H1 (cell line): ENCODE measurements at regions not wholly inside any gene's neighbourhood (a gene's known extent, or its start where the extent isn't known, plus 50 kb on each side); places are given as distances from the start of the nearest gene placed in this dataset.

Source experiments
- CTCF ChIA-PET: fragments of 300-600 bp; sonication (Branson Sonifier 250); formaldehyde crosslinking; loops from one replicate; lab custom pipeline; 2021; ENCODE audit not compliant: partially characterized antibody; lab: Charles Lee
- POLR2A ChIA-PET: fragments of 300-600 bp; sonication (Branson Sonifier 250); formaldehyde crosslinking; loops from one replicate; lab custom pipeline; 2021; ENCODE audit warnings: inconsistent platforms; ENCODE audit not compliant: partially characterized antibody; lab: Charles Lee
- DNase-seq, 2 experiments: peaks; one replicate each; pipeline versions ENCODE4 v3.0.0 to v3.0.0-alpha.2; 2010 to 2022; ENCODE audit warnings: low spot score in 2 of 2, low read depth in 1 of 2, mixed read lengths in 1 of 2
- FAIRE-seq: peaks from 2 replicates; lab custom pipeline; 2011; peaks lifted over from hg19 to GRCh38; lab: Jason Lieb, UNC
- H2AFZ ChIP-seq: 2 replicates; pipeline ENCODE4 v1.8.1; 2012; ENCODE audit warnings: low read length, inconsistent platforms
- H2AK5ac ChIP-seq: 2 replicates; pipeline ENCODE4 v1.6.1; 2013; ENCODE audit warnings: low read depth, low read length
- H2BK120ac ChIP-seq: replicated peaks from 2 replicates; pipeline ENCODE3; 2013; ENCODE audit warnings: low read depth, low read length, inconsistent platforms
- H2BK12ac ChIP-seq: 2 replicates; pipeline ENCODE4 v1.6.1; 2013; ENCODE audit warnings: low read depth, low read length
- H2BK15ac ChIP-seq: 2 replicates; pipeline ENCODE4 v1.6.1; 2013; ENCODE audit warnings: low read length
- H2BK20ac ChIP-seq: 2 replicates; pipeline ENCODE4 v1.6.1; 2013; ENCODE audit warnings: low read length
- H2BK5ac ChIP-seq: 2 replicates; pipeline ENCODE4 v1.6.1; 2013; ENCODE audit warnings: low read depth, low read length
- H3K14ac ChIP-seq: 2 replicates; pipeline ENCODE4 v1.6.1; 2013; ENCODE audit warnings: inconsistent platforms; ENCODE audit not compliant: insufficient read length
- H3K18ac ChIP-seq: 2 replicates; pipeline ENCODE4 v1.6.1; 2013; ENCODE audit warnings: low read length; ENCODE audit errors: extremely low read depth
- H3K23ac ChIP-seq: 2 replicates; pipeline ENCODE4 v1.6.1; 2013; ENCODE audit warnings: inconsistent platforms; ENCODE audit not compliant: insufficient read length
- H3K23me2 ChIP-seq: 2 replicates; pipeline ENCODE4 v1.6.1; 2013; ENCODE audit warnings: low read depth, low read length
- H3K27ac ChIP-seq: 2 replicates; pipeline ENCODE4 v1.6.1; 2011; ENCODE audit warnings: low read depth, low read length, inconsistent platforms
- H3K27me3 ChIP-seq, 4 experiments: replicated peaks in 1 of 4; 1 replicate in 1 of 4; 2 replicates in 3 of 4; pipeline versions ENCODE4 v1.6.1 to v1.8.1; 2011 to 2013; ENCODE audit warnings: low read length in 3 of 4, mild to moderate bottlenecking in 3 of 4, inconsistent platforms in 2 of 4, mixed read lengths in 2 of 4, moderate library complexity in 1 of 4; ENCODE audit not compliant: control insufficient read depth in 3 of 4, insufficient read depth in 3 of 4; ENCODE audit errors: extremely low read depth in 1 of 4
- H3K36me3 ChIP-seq, 4 experiments: 2 replicates each; pipeline versions ENCODE4 v1.6.1 to v1.8.1; 2011 to 2013; ENCODE audit warnings: mild to moderate bottlenecking in 4 of 4, low read length in 3 of 4, moderate library complexity in 2 of 4, control low read depth in 1 of 4, inconsistent platforms in 1 of 4; ENCODE audit not compliant: insufficient read depth in 4 of 4, control insufficient read depth in 2 of 4
- H3K4ac ChIP-seq: replicated peaks from 2 replicates; pipeline ENCODE3; 2013; ENCODE audit warnings: low read length, low read depth, mixed read lengths, inconsistent platforms; ENCODE audit not compliant: insufficient read length
- H3K4me1 ChIP-seq, 4 experiments: replicated peaks in 1 of 4; 1 replicate in 1 of 4; 2 replicates in 3 of 4; pipeline versions ENCODE4 v1.6.1 to v1.8.1; 2011 to 2013; ENCODE audit warnings: low read length in 3 of 4, inconsistent platforms in 2 of 4, mixed read lengths in 1 of 4; ENCODE audit not compliant: insufficient read depth in 4 of 4, control insufficient read depth in 3 of 4
- H3K4me2 ChIP-seq, 2 experiments: 2 replicates each; pipeline versions ENCODE4 v1.6.1 to v1.8.1; 2011 to 2013; ENCODE audit warnings: low read depth in 2 of 2, low read length in 2 of 2, control low read depth in 1 of 2, inconsistent platforms in 1 of 2, mild to moderate bottlenecking in 1 of 2; ENCODE audit not compliant: insufficient read depth in 1 of 2
- H3K4me3 ChIP-seq, 4 experiments: fragments of 200-600, 300-600 bp in 1 of 4; sonication (generic), shearing (Covaris generic), sonication (Bioruptor Twin) in 1 of 4; 2 replicates each; pipeline versions ENCODE4 v1.5.1 to v1.8.1; 2011 to 2016; ENCODE audit warnings: low read length in 4 of 4, low read depth in 3 of 4, control low read depth in 2 of 4, inconsistent platforms in 2 of 4, mild to moderate bottlenecking in 2 of 4, mixed read lengths in 1 of 4, moderate library complexity in 1 of 4; ENCODE audit not compliant: insufficient read depth in 2 of 4; ENCODE audit errors: extremely low read depth in 1 of 4
- H3K56ac ChIP-seq: replicated peaks from 2 replicates; pipeline ENCODE3; 2013; ENCODE audit warnings: low read depth, mild to moderate bottlenecking, mixed read lengths, low read length, inconsistent platforms; ENCODE audit not compliant: insufficient read length
- H3K79me1 ChIP-seq: 2 replicates; pipeline ENCODE4 v1.6.1; 2013; ENCODE audit warnings: low read depth, low read length, control low read depth
- H3K79me2 ChIP-seq, 2 experiments: 2 replicates each; pipeline versions ENCODE4 v1.6.1 to v1.8.1; 2012 to 2013; ENCODE audit warnings: low read length in 2 of 2, mild to moderate bottlenecking in 2 of 2, inconsistent platforms in 1 of 2; ENCODE audit not compliant: insufficient read depth in 2 of 2, control insufficient read depth in 1 of 2
- H3K9ac ChIP-seq, 4 experiments: replicated peaks in 1 of 4; 1 replicate in 1 of 4; 2 replicates in 3 of 4; pipeline versions ENCODE4 v1.6.1 to v1.8.1; 2011 to 2013; ENCODE audit warnings: low read depth in 3 of 4, low read length in 3 of 4, control low read depth in 2 of 4, mild to moderate bottlenecking in 2 of 4, moderate library complexity in 2 of 4, inconsistent platforms in 1 of 4; ENCODE audit errors: extremely low read depth in 1 of 4
- H3K9me3 ChIP-seq, 2 experiments: 2 replicates each; pipeline versions ENCODE4 v1.6.1 to v1.8.1; 2012 to 2013; ENCODE audit warnings: mild to moderate bottlenecking in 2 of 2, moderate library complexity in 2 of 2, control low read depth in 1 of 2, inconsistent platforms in 1 of 2, low read depth in 1 of 2, low read length in 1 of 2, mixed read lengths in 1 of 2; ENCODE audit not compliant: insufficient read depth in 2 of 2
- H4K20me1 ChIP-seq, 2 experiments: replicated peaks in 1 of 2; 2 replicates each; pipeline versions ENCODE3 to v1.8.1; 2011 to 2013; ENCODE audit warnings: inconsistent platforms in 2 of 2, low read length in 2 of 2, mild to moderate bottlenecking in 1 of 2; ENCODE audit not compliant: insufficient read depth in 2 of 2, control insufficient read depth in 1 of 2
- H4K5ac ChIP-seq: 2 replicates; pipeline ENCODE4 v1.6.1; 2013; ENCODE audit warnings: low read length, low read depth, mixed read lengths, inconsistent platforms; ENCODE audit not compliant: insufficient read length
- H4K8ac ChIP-seq: 2 replicates; pipeline ENCODE4 v1.8.0; 2013; ENCODE audit warnings: mild to moderate bottlenecking, moderate library complexity, low read length, inconsistent platforms; ENCODE audit not compliant: insufficient read depth; ENCODE audit errors: extremely low read depth
- H4K91ac ChIP-seq: replicated peaks from 2 replicates; pipeline ENCODE3; 2013; ENCODE audit warnings: low read length, mixed read lengths, inconsistent platforms; ENCODE audit not compliant: insufficient read length
- ATF3 ChIP-seq: IDR thresholded peaks from 2 replicates; pipeline ENCODE4 v1.6.1; 2011; ENCODE audit warnings: low read depth, mild to moderate bottlenecking, low read length; ENCODE audit not compliant: insufficient read depth
- BCL11A ChIP-seq, 2 experiments: IDR thresholded peaks; one replicate each; pipeline ENCODE4 v1.6.1; 2011; ENCODE audit warnings: low read depth in 2 of 2, low read length in 2 of 2, mild to moderate bottlenecking in 2 of 2
- EP300 ChIP-seq, 2 experiments: IDR thresholded peaks; 1 replicate in 1 of 2; 2 replicates in 1 of 2; pipeline ENCODE4 v1.6.1; 2011 to 2012; ENCODE audit warnings: low read depth in 2 of 2, low read length in 2 of 2, mild to moderate bottlenecking in 2 of 2, borderline replicate concordance in 1 of 2, inconsistent platforms in 1 of 2, moderate library complexity in 1 of 2
- KDM1A ChIP-seq: fragments of 200-600, 300-600 bp; sonication (generic); IDR thresholded peaks from 2 replicates; pipeline ENCODE4 v1.7.1; 2016; ENCODE audit warnings: mild to moderate bottlenecking, low read length, borderline replicate concordance
- MAFK ChIP-seq: IDR thresholded peaks from 2 replicates; pipeline ENCODE4 v1.6.1; 2012; ENCODE audit warnings: low read depth, mild to moderate bottlenecking, improper control_type of control experiment, low read length
- MAX ChIP-seq: IDR thresholded peaks from 2 replicates; pipeline ENCODE4 v1.6.1; 2012; ENCODE audit warnings: inconsistent platforms
- NANOG ChIP-seq: IDR thresholded peaks from 2 replicates; pipeline ENCODE4 v1.6.1; 2011; ENCODE audit warnings: low read length, low read depth, mild to moderate bottlenecking, inconsistent platforms; ENCODE audit not compliant: insufficient read depth, poor library complexity, severe bottlenecking
- POLR2A ChIP-seq, 2 experiments: IDR thresholded peaks; 1 replicate in 1 of 2; 2 replicates in 1 of 2; pipeline ENCODE4 v1.6.1; 2011; ENCODE audit warnings: low read depth in 2 of 2, low read length in 2 of 2, mild to moderate bottlenecking in 2 of 2; ENCODE audit errors: control extremely low read depth in 1 of 2
- RBBP5 ChIP-seq: IDR thresholded peaks from 2 replicates; pipeline ENCODE4 v1.7.1; 2012; ENCODE audit warnings: low read depth, mild to moderate bottlenecking, inconsistent platforms, low read length, moderate library complexity, borderline replicate concordance
- RNF2 ChIP-seq: fragments of 200-900, 300-1000 bp; sonication (generic); IDR thresholded peaks from 2 replicates; pipeline ENCODE4 v1.7.1; 2016; ENCODE audit warnings: borderline replicate concordance, low read depth, mild to moderate bottlenecking, antibody characterized with exemption, low read length; ENCODE audit not compliant: poor library complexity, severe bottlenecking; ENCODE audit errors: missing control alignments
- SP4 ChIP-seq: IDR thresholded peaks from 2 replicates; pipeline ENCODE4 v1.6.1; 2012; ENCODE audit warnings: low read length, inconsistent platforms
- TAF7 ChIP-seq: optimal IDR thresholded peaks from 2 replicates; pipeline ENCODE3; 2011; ENCODE audit warnings: low read depth, mild to moderate bottlenecking, inconsistent platforms, low read length, moderate library complexity, borderline replicate concordance
- WGBS, 2 experiments: shearing (Covaris generic) in 1 of 2; methylation state at CpG; one replicate each; pipeline versions ENCODE4 v1.1.6 to v1.1.7; 2013 to 2015; ENCODE audit warnings: low lambda C conversion rate in 2 of 2, mixed read lengths in 2 of 2, inconsistent platforms in 1 of 2, low coverage in 1 of 2, missing lambda C conversion rate in 1 of 2; ENCODE audit not compliant: insufficient replicate concordance in 2 of 2, insufficient coverage in 1 of 2, insufficient read length in 1 of 2; ENCODE audit errors: extremely low coverage in 1 of 2, missing lambda C conversion rate in 1 of 2; 5-methylcytosine and 5-hydroxymethylcytosine counted together

DNA sequence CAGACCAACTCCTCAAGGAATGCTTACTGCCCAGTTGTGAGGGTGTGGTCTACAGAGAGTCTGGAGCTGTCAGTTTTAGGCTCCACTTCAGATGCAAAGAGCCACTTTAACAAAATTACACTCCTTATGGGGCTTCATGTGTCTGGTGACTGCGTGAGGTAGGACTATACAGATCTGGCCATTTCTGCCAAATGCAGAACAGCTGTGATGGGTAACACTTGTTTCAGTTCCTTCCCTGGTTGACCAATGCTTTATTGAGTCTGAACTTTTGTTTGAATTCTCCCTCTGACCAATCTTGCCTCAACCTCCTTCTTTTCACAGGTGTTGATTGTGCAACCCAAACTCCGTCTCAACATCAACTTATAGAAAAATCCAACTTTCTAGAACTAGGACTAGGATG is 181.2 kb downstream of the OMA1 start:
- H3K4me2 ChIP-seq: no peak overlapping the region
- H3K27me3 ChIP-seq: no peaks in the 10 kb centered on the region
- CTCF ChIA-PET: interaction anchor here (1.4 kb wide), 1 partner anchor 18 kb away, joined by 3 read pairs; no protein-coding TSS in a partner anchor
- no peak overlapping the region for H2BK15ac ChIP-seq
- DNase-seq (no peak), FAIRE-seq (no peak)
- H3K14ac ChIP-seq: no peak overlapping the region
- H3K36me3 ChIP-seq: no peaks in the 10 kb centered on the region
- H4K5ac ChIP-seq: no peak overlapping the region
- no peak overlapping the region for H2AK5ac ChIP-seq
- no peaks in the 10 kb centered on the region for H4K20me1 ChIP-seq
- no peak overlapping the region for H2BK5ac ChIP-seq
- H3K9ac ChIP-seq: no peak overlapping the region
- H2BK20ac ChIP-seq: no peak overlapping the region
- H3K4ac ChIP-seq: no peak overlapping the region
- no peak overlapping the region for H2BK12ac ChIP-seq
- H3K4me3 ChIP-seq: no peak overlapping the region
- no peaks in the 10 kb centered on the region for H3K79me2 ChIP-seq
- H3K18ac ChIP-seq: no peak overlapping the region
- no peaks in the 10 kb centered on the region for H3K79me1 ChIP-seq
- H3K23me2 ChIP-seq: no peaks in the 10 kb centered on the region; the same call in 1 of the 2 replicates
- POLR2A ChIA-PET: no interaction called here
- no peak overlapping the region for H2BK120ac ChIP-seq
- H2AFZ ChIP-seq: no peak overlapping the region
- H3K23ac ChIP-seq: no peak overlapping the region
- H3K56ac ChIP-seq: no peak overlapping the region
- H4K91ac ChIP-seq: no peak overlapping the region
- H3K9me3 ChIP-seq: peaks cover 0 to 3% of the 10 kb centered on the region in 2 experiments; a peak in 1 of 4 replicates
- H3K4me1 ChIP-seq: peaks cover 0 to 2% (median under 1%) of the 10 kb centered on the region in 4 experiments; a peak in 2 of 7 replicates
- H3K27ac ChIP-seq: no peak overlapping the region
- 94% methylated on average over 2 of the region's 2 CpGs; no CpG with 5 or more reads in 1 of the 2 experiments for WGBS, 2 experiments
- H4K8ac ChIP-seq: no peak overlapping the region
- TF ChIP-seq EP300 (IDR thresholded peaks at IDR 0.05; ENCODE audit: borderline replicate concordance in 1 of 2, low read depth in 2 of 2, low read length in 2 of 2) (no peak), NANOG (no peak), MAX (no peak), SP4 (no peak), RBBP5 (no peak), KDM1A (no peak), ATF3 (no peak), MAFK (no peak), RNF2 (no peak), TAF7 (no peak), BCL11A (IDR thresholded peaks at IDR 0.05; ENCODE audit: low read depth in 2 of 2, low read length in 2 of 2) (no peak), POLR2A (IDR thresholded peaks at IDR 0.05; ENCODE audit: control extremely low read depth in 1 of 2, low read depth in 2 of 2, low read length in 2 of 2) (no peak)
